Muscle of leg (tissue), 3 donors: ENCODE measurements at regions not wholly inside any gene's neighbourhood (a gene's known extent, or its start where the extent isn't known, plus 50 kb on each side); places are given as distances from the start of the nearest gene placed in this dataset.
"Not testable (repeated sequence)": the region's sequence is repeated elsewhere in the genome, so short reads cannot be mapped to it uniquely, and the experiment has no call there.

Experiments used
- DNase-seq: peaks from one replicate; pipeline ENCODE4 v3.0.0; 2013
- H3K27ac ChIP-seq: one replicate; pipeline ENCODE4 v1.5.1; 2013; ENCODE audit warnings: mild to moderate bottlenecking, low read length, control low read depth
- H3K27me3 ChIP-seq: one replicate; pipeline ENCODE4 v1.6.1; 2013; ENCODE audit warnings: low read length; ENCODE audit not compliant: control insufficient read depth, insufficient read depth
- H3K36me3 ChIP-seq: one replicate; pipeline ENCODE4 v1.6.1; 2013; ENCODE audit warnings: low read length; ENCODE audit not compliant: control insufficient read depth, insufficient read depth
- H3K4me1 ChIP-seq: one replicate; pipeline ENCODE4 v1.6.1; 2013; ENCODE audit warnings: low read length; ENCODE audit not compliant: control insufficient read depth, insufficient read depth
- H3K4me3 ChIP-seq: one replicate; pipeline ENCODE4 v1.5.1; 2013; ENCODE audit warnings: low read length, control low read depth
- H3K9me3 ChIP-seq: replicated peaks from 2 replicates; pipeline ENCODE4 v1.6.1; 2013; ENCODE audit warnings: low read depth, low read length; ENCODE audit not compliant: control insufficient read depth
- WGBS: methylation state at CpG from one replicate; pipeline ENCODE4 v1.1.5; 2013; ENCODE audit warnings: missing lambda C conversion rate; ENCODE audit not compliant: insufficient coverage; 5-methylcytosine and 5-hydroxymethylcytosine counted together

- peak; percentile 82 for DNase-seq
- WGBS, result 33% methylated on average over 5 of the region's 6 CpGs
- H3K27ac ChIP-seq, result no peak overlapping the region
- peaks cover 24% of the 10 kb centered on the region for H3K4me1 ChIP-seq
- H3K4me3 ChIP-seq, result no peak overlapping the region
- peaks cover 3% of the 10 kb centered on the region for H3K27me3 ChIP-seq
- no peaks in the 10 kb centered on the region for H3K36me3 ChIP-seq
- H3K9me3 ChIP-seq, result no peaks in the 10 kb centered on the region
Observed at GRCh38 chr2:234395891-234396420, 100.9 kb downstream of the ARL4C start.

GRCh38 chr2:234394450-234394849 is 102.4 kb downstream of the ARL4C start:
- peaks cover 22% of the 10 kb centered on the region for H3K4me1 ChIP-seq
- no peaks in the 10 kb centered on the region for H3K36me3 ChIP-seq
- no peak overlapping the region for H3K4me3 ChIP-seq
- H3K27ac ChIP-seq, result no peak overlapping the region
- WGBS, result no CpG with 5 or more reads among the region's 4 CpGs
- no peak for DNase-seq
- H3K9me3 ChIP-seq, result no peaks in the 10 kb centered on the region
- peaks cover 2% of the 10 kb centered on the region for H3K27me3 ChIP-seq

GRCh38 chr2:234393354-234393753 is 103.5 kb downstream of the ARL4C start:
- Histone ChIP-seq H3K27ac (no peak overlapping the region), H3K27me3 (peaks cover 2% of the 10 kb centered on the region), H3K4me3 (no peak overlapping the region), H3K9me3 (no peaks in the 10 kb centered on the region), H3K36me3 (no peaks in the 10 kb centered on the region), H3K4me1 (peaks cover 19% of the 10 kb centered on the region)
- WGBS, result 88% methylated on average over 2 of the region's 3 CpGs
- no peak for DNase-seq

DNA sequence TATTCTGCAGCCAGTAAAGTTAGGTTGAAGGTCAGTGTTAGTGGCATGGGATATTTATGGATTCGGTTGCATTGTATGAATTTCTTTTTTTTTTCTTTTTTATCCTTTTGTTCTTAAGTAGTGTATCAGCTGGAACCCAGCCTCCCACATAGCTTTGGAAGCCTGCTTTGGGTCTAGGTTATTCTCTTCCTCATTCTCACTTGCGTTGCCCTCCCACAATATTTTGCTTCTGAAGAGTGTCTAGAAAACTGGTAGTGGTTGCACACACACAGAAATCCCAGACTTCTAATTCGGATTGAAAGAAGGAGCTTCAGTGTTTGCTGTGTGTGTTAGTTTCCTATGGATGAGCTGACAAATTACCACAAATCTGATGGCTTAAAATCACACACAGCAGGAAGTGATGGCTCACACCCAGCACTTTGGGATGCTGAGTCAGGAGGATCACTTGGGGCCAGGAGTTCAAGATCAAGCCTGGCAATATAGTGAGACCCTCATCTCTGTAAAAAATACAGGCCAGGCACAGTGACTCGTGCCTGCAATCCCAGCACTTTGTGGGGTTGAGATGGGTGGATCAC is 104.8 kb downstream of the ARL4C start:
- H3K36me3 ChIP-seq, result no peaks in the 10 kb centered on the region
- no peak overlapping the region for H3K4me3 ChIP-seq
- H3K4me1 ChIP-seq, result peaks cover 18% of the 10 kb centered on the region
- H3K27me3 ChIP-seq, result no peaks in the 10 kb centered on the region
- no peak for DNase-seq
- no CpG with 5 or more reads among the region's 4 CpGs for WGBS
- H3K27ac ChIP-seq, result no peak overlapping the region
- no peaks in the 10 kb centered on the region for H3K9me3 ChIP-seq

DNA sequence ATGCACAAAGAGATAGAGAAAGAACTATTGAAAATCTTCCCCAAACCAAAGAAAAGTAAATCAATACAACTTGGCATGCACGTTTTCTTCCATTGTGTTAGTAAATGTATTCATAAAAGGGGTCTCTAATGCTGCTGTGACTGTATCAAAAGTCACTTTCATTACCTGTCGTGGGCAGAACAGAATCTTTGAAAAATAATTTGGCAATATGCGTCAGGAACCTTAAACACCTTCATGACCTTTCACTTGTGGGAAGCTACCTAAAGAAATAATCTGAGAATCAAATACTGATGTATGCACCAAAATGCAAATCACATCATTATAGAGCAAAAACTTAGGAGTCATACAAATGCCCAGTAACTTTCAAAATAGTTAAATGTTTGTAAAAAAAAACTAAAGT is 105.3 kb downstream of the ARL4C start:
- no CpG with 5 or more reads among the region's 3 CpGs for WGBS
- no peaks in the 10 kb centered on the region for H3K36me3 ChIP-seq
- H3K27ac ChIP-seq, result no peak overlapping the region
- H3K4me3 ChIP-seq, result no peak overlapping the region
- no peaks in the 10 kb centered on the region for H3K27me3 ChIP-seq
- no peaks in the 10 kb centered on the region for H3K9me3 ChIP-seq
- peaks cover 14% of the 10 kb centered on the region for H3K4me1 ChIP-seq
- DNase-seq, result no peak

DNA sequence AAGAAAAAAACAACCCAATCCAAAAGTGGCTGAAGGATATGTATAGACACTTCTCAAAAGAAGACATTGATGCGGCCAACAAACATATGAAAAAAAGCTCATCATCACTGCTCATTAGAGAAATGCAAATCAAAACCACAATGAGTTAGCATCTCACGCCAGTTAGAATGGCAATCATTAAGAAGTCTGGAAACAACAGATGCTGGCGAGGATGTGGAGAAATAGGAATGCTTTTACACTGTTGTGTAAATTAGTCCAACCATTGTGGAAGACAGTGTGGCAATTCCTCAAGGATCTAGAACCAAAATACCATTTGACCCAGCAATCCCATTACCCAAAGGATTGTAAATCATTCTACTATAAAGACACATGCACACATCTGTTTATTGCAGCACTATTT is 107.2 kb downstream of the ARL4C start:
- not testable (repeated sequence) for H3K36me3 ChIP-seq, H3K9me3 ChIP-seq, H3K27ac ChIP-seq, DNase-seq, H3K27me3 ChIP-seq, H3K4me3 ChIP-seq, H3K4me1 ChIP-seq
- WGBS, result 100% methylated on average over 1 of the region's 3 CpGs

DNA sequence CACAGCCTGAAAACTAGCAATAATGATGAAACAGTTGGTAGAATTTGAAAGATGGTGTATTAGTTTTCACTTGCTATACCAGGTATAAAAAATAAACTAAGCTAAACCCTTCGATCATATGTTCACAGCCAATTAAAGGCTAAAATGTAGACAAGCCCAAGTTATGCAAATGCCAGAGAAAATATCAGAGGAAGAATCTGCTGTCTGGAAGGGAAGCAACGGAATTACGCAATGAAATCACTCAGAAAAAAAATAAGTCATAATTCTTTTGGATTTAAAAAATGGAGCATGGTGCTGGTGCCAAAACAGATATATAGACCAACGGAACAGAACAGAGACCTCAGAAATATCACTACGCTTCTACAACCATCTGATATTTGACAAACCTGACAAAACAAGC is 108.3 kb downstream of the ARL4C start:
- no peaks in the 10 kb centered on the region for H3K27me3 ChIP-seq
- no peak overlapping the region for H3K27ac ChIP-seq
- no peaks in the 10 kb centered on the region for H3K36me3 ChIP-seq
- no CpG with 5 or more reads among the region's 5 CpGs for WGBS
- H3K4me1 ChIP-seq, result no peaks in the 10 kb centered on the region
- no peak overlapping the region for H3K4me3 ChIP-seq
- H3K9me3 ChIP-seq, result no peaks in the 10 kb centered on the region
- DNase-seq, result no peak

GRCh38 chr2:234386971-234387370 is 109.9 kb downstream of the ARL4C start:
- Histone ChIP-seq H3K4me1 (no peaks in the 10 kb centered on the region), H3K4me3 (no peak overlapping the region), H3K36me3 (no peaks in the 10 kb centered on the region), H3K27me3 (no peaks in the 10 kb centered on the region), H3K27ac (no peak overlapping the region), H3K9me3 (no peaks in the 10 kb centered on the region)
- WGBS, result 76% methylated on average over 7 of the region's 8 CpGs
- no peak for DNase-seq

DNA sequence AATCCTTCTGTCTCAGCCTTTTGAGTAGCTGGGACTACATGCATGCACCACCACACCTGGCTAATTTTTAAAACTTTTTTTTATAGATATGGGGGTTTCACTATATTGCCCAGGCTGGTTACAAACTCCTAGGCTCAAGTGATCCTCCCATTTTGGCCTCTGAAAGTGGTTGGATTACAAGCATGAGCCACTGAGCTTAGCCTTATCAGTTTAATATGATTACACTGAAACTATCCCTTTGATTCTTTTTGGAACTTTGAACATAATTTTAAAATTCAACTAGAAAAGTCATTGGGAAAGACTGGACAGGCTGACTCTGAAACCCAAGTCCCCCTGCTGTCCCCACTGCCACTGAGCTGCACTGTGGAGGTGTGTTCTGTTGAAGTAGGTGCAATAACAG is 114.8 kb downstream of the ARL4C start:
- DNase-seq, result no peak
- Histone ChIP-seq H3K4me1 (peaks cover 7% of the 10 kb centered on the region), H3K36me3 (no peaks in the 10 kb centered on the region), H3K4me3 (no peak overlapping the region), H3K27ac (no peak overlapping the region), H3K27me3 (peaks cover 3% of the 10 kb centered on the region), H3K9me3 (no peaks in the 10 kb centered on the region)

GRCh38 chr2:234378958-234379357 is 117.9 kb downstream of the ARL4C start:
- not testable (repeated sequence) for H3K27me3 ChIP-seq, H3K4me1 ChIP-seq, H3K9me3 ChIP-seq, H3K4me3 ChIP-seq, H3K27ac ChIP-seq, DNase-seq, H3K36me3 ChIP-seq
- WGBS, result no CpG with 5 or more reads among the region's 2 CpGs

GRCh38 chr2:234378440-234378839 is 118.4 kb downstream of the ARL4C start:
- no peak for DNase-seq
- H3K4me3 ChIP-seq, result no peak overlapping the region
- H3K9me3 ChIP-seq, result no peaks in the 10 kb centered on the region
- H3K36me3 ChIP-seq, result no peaks in the 10 kb centered on the region
- peaks cover 9% of the 10 kb centered on the region for H3K4me1 ChIP-seq
- H3K27ac ChIP-seq, result no peak overlapping the region
- no CpG with 5 or more reads among the region's 4 CpGs for WGBS
- peaks cover 4% of the 10 kb centered on the region for H3K27me3 ChIP-seq
